Esophagus muscularis mucosa (tissue), 4 donors: ENCODE measurements at regions not wholly inside any gene's neighbourhood (a gene's known extent, or its start where the extent isn't known, plus 50 kb on each side); places are given as distances from the start of the nearest gene placed in this dataset.

Experiments used
- CTCF ChIP-seq, 3 experiments: fragments of 200-600 bp in 2 of 3; fragments of 450-650 bp in 1 of 3; sonication (generic) in 2 of 3; IDR thresholded peaks; one replicate each; pipeline ENCODE4 v1.5.1; 2017 to 2019; ENCODE audit warnings: antibody characterized with exemption in 3 of 3, mild to moderate bottlenecking in 2 of 3, moderate library complexity in 1 of 3
- EP300 ChIP-seq: sonication (generic); formaldehyde crosslinking; IDR thresholded peaks from one replicate; pipeline ENCODE4 v1.6.1; 2017; ENCODE audit warnings: antibody characterized with exemption
- POLR2AphosphoS5 ChIP-seq, 2 donors: sonication (generic); formaldehyde crosslinking; IDR thresholded peaks; one replicate each; pipeline ENCODE4 v1.6.1; 2017; ENCODE audit warnings: antibody characterized with exemption in 2 of 2

GRCh38 chr12:88996200-88996788 lies 356.0 kb downstream of the DUSP6 start:
- TF ChIP-seq CTCF (IDR thresholded peaks at IDR 0.05) (no peak), EP300 (no peak), POLR2AphosphoS5 (IDR thresholded peaks at IDR 0.05) (no peak)
